ENCODE measurements at regions not wholly inside any gene's neighbourhood (a gene's known extent, or its start where the extent isn't known, plus 50 kb on each side); places are given as distances from the start of the nearest gene placed in this dataset.
"Not testable (repeated sequence)": the region's sequence is repeated elsewhere in the genome, so short reads cannot be mapped to it uniquely, and the experiment has no call there.

DNA sequence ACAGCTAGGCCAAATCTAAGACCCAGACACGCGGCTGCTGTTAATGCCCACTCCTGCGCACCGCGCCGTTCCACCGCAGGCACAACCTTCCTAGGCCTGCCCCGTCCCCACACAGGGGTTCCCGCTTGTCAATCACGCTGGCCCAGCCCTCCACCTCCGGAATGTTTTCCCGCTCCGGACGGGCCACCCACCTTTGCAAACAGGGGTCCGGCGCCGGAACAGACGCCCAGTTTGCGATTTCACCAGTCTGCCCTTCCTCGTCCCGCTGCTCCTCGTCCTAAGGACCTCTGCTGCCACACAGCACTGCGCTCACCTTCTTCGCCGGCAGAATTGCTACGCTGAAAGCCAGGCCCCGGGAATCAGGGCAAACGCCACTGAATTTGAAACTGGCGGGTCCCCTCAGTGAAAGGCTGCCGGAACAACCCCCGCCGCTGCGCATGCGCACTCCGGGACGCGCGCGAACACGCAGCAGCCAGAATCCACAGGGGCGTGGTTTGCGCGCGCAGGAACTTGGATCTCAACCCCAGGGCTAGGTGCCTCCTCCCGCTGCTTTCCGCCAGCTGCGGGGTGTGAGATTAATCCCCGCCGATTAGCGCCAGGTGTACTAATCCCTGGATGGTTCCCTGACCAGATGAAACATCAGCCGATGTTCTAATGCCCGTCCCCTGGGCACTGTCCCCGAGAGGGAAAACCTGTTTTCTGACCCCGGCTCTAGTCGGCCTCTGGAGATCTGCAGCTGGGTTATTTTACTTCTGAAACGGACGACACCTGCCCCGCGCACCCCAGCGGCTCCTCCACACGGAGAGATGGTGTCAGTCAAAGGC is 159.7 kb downstream of the KLRB1 start:
- H3K4me1 ChIP-seq (replicated peaks in 1 of 2); H3K27ac ChIP-seq; in situ Hi-C loops (cut with MboI; ENCODE audit: low pct_unique_long_range_greater_than_20kb in 2 of 9, low sequenced_read_pairs in 9 of 9, unreplicated experiment in 9 of 9): not testable (repeated sequence)
- 0% methylated on average over 1 to 6 of the region's 61 CpGs; no CpG with 5 or more reads in 5 of the 10 experiments for WGBS, 10 experiments
- H3K4me3 ChIP-seq: peak overlapping the region; percentile 40 to 88 (median 46)
- peak; percentile 85 to 96 (median 92) for ATAC-seq (replicated peaks in 6 of 8)

DNA sequence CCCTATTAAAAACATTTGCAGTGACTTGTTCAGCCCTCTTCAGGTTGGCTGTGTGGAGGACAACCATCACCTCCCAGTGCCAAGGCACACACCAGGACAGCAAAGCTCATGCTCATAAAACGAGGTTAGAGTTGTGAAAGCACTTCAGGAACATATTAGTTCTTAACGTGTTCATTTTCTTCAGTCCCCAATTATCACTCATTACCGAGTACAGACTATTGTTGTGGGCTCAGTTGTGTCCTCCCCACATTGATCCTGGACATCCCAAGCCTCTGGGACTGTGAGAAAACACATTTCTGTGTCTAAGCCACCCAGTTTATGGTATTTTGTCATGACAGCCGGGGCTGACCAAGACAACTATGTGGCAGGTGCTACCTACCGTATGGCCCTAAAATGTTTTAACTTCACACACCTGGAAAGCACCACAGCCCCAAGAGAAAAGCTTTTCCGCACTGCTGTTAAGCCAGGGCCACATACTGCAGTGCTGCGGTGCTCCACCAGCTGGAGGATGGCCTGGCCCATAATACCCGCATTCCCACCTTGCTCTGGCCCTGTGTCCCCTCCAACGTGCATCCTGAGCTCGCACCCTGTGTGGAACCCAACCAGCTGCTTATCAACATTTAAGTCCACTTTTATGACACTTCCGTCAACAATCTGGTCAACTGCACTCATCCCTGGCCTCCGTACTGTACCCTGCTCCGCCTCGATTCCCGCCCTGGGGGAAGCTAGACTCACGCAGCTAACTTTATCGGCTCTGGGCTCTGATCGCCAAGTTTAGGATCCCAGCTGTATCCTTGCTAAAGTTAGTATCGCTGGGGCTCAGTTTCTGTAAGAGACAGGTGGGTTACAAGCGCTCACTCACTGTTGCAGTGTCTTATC is 160.6 kb downstream of the KLRB1 start:
- peak in 6 of 8 experiments; percentile 3 to 51 (median 30) for ATAC-seq (replicated peaks in 6 of 8)
- H3K4me1 ChIP-seq (replicated peaks in 1 of 2); in situ Hi-C loops (cut with MboI; ENCODE audit: low pct_unique_long_range_greater_than_20kb in 2 of 9, low sequenced_read_pairs in 9 of 9, unreplicated experiment in 9 of 9); H3K27ac ChIP-seq: not testable (repeated sequence)
- WGBS, 10 experiments: 20% methylated on average over 1 of the region's 20 CpGs; no CpG with 5 or more reads in 9 of the 10 experiments
- H3K4me3 ChIP-seq: peak overlapping the region in 1 of 5 donors; percentile 40

DNA sequence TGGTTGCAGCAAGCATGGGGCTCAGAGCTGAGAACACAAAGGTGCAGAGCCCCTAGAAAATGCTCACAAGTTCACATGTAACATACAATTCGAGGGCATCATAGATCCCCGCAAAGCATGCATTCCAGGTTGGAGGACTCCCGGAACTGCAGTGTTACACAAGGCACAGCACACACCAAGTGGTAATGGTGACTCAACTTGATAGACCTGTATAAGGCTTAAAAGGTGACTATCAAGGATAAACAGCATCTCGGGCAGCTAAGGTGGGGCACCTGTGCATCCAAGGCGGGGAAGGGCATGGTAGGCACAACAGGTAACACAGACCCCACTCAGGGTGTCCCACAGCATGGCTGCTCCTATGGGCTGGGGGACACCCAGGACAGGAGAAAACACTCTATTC is 167.3 kb downstream of the KLRB1 start:
- ATAC-seq (replicated peaks in 6 of 8); in situ Hi-C loops (cut with MboI; ENCODE audit: low pct_unique_long_range_greater_than_20kb in 2 of 9, low sequenced_read_pairs in 9 of 9, unreplicated experiment in 9 of 9): not testable (repeated sequence)
- WGBS, 10 experiments: no CpG with 5 or more reads among the region's 5 CpGs

DNA sequence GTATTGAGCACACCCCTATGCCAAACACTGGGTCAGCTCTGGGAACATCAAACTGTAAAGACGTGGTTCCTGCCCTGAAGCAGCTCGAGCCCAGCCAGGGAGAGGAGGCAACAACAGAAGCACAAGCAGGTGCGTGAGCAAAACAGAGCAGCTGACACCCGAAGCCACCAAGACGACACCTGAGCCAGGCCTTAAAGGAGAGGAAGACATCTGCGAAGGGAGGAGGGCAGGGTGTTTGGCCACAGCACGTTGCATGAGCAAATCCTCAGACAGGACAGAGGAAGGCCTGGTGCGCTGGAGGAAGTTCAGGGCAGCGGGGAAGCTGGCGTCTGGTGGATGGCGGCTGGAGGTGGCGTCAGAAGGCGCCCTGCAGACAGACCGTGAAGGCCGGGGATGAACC is 172.0 kb downstream of the KLRB1 start:
- WGBS, 10 experiments: no CpG with 5 or more reads among the region's 15 CpGs
- ATAC-seq (replicated peaks in 6 of 8): not testable (repeated sequence)

More for the DNA sequence above, 167.3 kb downstream of the KLRB1 start:
- not testable (repeated sequence) for H3K4me3 ChIP-seq; H3K4me1 ChIP-seq (replicated peaks in 1 of 2); H3K27ac ChIP-seq

DNA sequence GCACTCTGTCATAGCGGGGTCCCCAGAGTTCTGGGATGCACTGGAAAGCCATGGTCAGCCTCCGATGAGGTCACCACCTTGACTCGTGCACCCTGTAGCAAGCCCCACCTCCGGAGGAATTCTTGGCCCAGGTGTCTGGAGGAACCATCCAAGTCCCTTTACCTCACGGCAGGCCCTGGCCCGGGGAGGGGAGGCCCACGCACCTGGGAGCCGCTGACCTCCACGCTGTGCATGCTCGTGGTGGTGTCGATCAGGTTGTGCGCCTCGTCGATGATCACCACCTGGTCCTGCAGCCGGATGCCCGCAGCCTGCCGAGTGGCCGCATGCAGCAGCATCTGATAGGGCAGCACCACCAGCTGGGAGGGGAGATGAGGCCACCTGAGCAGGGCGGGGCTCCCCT is 177.3 kb downstream of the KLRB1 start:
- H3K4me1 ChIP-seq (replicated peaks in 1 of 2); H3K4me3 ChIP-seq; in situ Hi-C loops (cut with MboI; ENCODE audit: low pct_unique_long_range_greater_than_20kb in 2 of 9, low sequenced_read_pairs in 9 of 9, unreplicated experiment in 9 of 9); ATAC-seq (replicated peaks in 6 of 8); H3K27ac ChIP-seq: not testable (repeated sequence)
- no CpG with 5 or more reads among the region's 19 CpGs for WGBS, 10 experiments

More for the DNA sequence above, 172.0 kb downstream of the KLRB1 start:
- H3K4me3 ChIP-seq; H3K27ac ChIP-seq; H3K4me1 ChIP-seq (replicated peaks in 1 of 2); in situ Hi-C loops (cut with MboI; ENCODE audit: low pct_unique_long_range_greater_than_20kb in 2 of 9, low sequenced_read_pairs in 9 of 9, unreplicated experiment in 9 of 9): not testable (repeated sequence)

DNA sequence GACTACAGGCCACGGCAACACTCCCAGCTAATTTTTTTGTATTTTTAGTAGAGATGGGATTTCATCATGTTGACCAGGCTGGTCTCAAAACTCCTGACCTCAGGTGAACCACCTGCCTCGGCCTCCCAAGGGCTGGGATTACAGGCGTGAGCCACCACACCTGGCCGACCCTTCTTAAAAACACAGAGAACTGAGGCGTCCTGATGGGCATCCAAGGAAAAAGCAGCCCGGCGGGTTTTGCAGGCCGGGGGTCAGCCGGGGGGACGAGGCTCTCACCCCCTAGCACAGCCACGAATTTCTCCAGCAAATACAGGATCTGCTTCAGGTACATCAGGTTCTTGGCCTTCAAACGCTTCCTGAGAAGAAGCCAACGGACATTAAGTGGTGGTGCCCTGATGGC is 178.9 kb downstream of the KLRB1 start:
- in situ Hi-C loops (cut with MboI; ENCODE audit: low pct_unique_long_range_greater_than_20kb in 2 of 9, low sequenced_read_pairs in 9 of 9, unreplicated experiment in 9 of 9); H3K27ac ChIP-seq; ATAC-seq (replicated peaks in 6 of 8); H3K4me3 ChIP-seq; H3K4me1 ChIP-seq (replicated peaks in 1 of 2): not testable (repeated sequence)
- WGBS, 10 experiments: no CpG with 5 or more reads among the region's 13 CpGs

DNA sequence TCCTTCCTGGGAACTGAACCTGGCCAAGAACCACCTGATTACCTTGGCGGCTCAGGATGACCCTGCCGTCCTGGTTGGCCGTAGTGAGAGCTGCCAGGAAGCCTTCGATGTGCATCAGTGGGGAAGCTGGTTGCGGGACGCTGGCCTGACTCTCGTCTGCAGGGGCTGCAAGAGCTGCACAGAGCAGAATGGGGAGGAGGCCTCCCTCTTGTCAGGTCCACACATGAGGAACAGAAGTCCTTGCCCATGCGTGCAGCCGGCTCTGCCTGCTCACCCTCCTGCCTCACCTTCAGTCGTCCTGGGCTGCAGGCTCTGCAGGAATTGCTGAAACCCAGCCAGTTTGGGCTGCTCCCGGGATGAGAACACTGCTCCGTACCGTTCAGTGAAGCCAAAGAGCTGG is 182.3 kb downstream of the KLRB1 start:
- H3K4me1 ChIP-seq (replicated peaks in 1 of 2); ATAC-seq (replicated peaks in 6 of 8); H3K4me3 ChIP-seq; in situ Hi-C loops (cut with MboI; ENCODE audit: low pct_unique_long_range_greater_than_20kb in 2 of 9, low sequenced_read_pairs in 9 of 9, unreplicated experiment in 9 of 9); H3K27ac ChIP-seq: not testable (repeated sequence)
- no CpG with 5 or more reads among the region's 13 CpGs for WGBS, 10 experiments

DNA sequence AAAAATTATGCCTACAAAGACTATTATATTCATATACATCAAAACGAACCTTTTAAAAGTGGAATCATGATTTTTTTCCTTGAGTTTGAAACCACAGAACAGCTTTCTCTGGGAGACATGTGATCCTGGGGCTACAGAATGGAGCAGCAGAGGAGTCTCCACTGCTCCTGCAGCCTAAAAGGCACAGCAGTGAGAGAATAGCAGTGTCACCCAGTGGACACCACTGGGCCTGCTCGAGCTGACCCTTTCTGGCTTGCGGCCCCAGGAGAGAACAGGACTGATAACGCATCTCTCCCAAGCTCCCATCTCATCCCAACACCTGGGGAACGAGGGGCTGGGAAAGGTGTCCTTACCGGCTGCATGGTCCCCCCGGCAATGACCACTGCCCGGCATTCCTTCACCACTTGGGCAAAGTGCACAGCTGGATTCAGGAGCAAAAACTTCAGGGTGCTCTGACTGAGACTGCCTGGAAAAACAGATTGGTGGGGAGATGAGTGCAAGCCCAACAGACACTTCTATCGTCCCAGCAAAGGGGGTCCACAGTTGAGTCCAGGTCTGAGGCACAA is 183.5 kb downstream of the KLRB1 start:
- in situ Hi-C loops (cut with MboI; ENCODE audit: low pct_unique_long_range_greater_than_20kb in 2 of 9, low sequenced_read_pairs in 9 of 9, unreplicated experiment in 9 of 9); H3K4me1 ChIP-seq (replicated peaks in 1 of 2); H3K4me3 ChIP-seq; H3K27ac ChIP-seq: not testable (repeated sequence)
- peak in 2 of 8 experiments; percentile 47 to 55 for ATAC-seq (replicated peaks in 6 of 8)
- whole genome bisulfite sequencing, 10 experiments: no CpG with 5 or more reads among the region's 9 CpGs

DNA sequence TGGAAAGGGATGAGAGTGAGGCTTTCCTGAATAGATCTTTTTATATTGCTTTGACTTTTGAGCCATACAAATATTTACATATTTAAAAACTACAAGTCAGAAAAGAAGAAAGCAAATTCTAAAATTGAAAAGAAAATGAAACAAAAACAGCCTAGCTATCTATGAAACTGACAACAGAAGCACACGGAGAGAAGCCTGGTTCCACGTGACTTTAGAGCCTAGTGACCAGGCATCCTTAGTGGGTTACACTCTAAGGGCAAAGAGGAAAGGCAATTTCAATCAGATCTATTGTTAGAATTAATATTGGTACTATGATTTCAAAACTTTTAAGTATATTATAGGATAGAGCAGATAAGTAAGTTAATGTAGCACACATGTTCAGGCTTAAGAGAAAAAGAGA is 185.0 kb downstream of the KLRB1 start:
- ATAC-seq (replicated peaks in 6 of 8); H3K27ac ChIP-seq; H3K4me1 ChIP-seq (replicated peaks in 1 of 2); H3K4me3 ChIP-seq; in situ Hi-C loops (cut with MboI; ENCODE audit: low pct_unique_long_range_greater_than_20kb in 2 of 9, low sequenced_read_pairs in 9 of 9, unreplicated experiment in 9 of 9): not testable (repeated sequence)
- no CpG with 5 or more reads among the region's 2 CpGs for WGBS, 10 experiments

DNA sequence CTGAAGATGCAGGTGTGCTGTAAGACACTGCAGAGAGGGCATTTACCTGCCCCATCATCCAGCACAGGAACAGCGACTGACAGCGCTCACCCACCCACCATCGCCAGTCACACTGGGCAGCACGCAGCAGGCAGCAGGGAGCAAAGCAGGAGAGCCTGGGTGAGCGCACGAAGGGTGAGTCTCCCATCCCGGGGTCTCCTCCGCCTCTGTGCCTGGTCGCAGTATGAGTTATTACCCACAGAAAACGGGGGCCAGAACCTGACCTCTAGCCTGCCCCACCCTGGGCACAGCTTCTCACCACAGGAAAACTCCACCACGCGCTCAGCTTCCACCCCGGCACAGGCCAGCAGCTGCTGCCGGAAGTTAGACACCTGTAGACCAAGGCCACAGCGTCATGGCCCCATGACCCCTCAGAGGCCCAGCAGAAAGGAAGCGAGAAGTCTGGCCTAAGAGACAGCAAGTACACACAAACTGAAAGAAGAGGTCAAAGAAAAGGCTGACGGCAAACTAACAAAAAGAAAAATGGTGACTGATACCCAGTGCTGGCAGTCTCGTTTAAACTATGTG is 186.1 kb downstream of the KLRB1 start:
- H3K27ac ChIP-seq; H3K4me3 ChIP-seq; in situ Hi-C loops (cut with MboI; ENCODE audit: low pct_unique_long_range_greater_than_20kb in 2 of 9, low sequenced_read_pairs in 9 of 9, unreplicated experiment in 9 of 9); ATAC-seq (replicated peaks in 6 of 8); H3K4me1 ChIP-seq (replicated peaks in 1 of 2): not testable (repeated sequence)
- WGBS, 10 experiments: no CpG with 5 or more reads among the region's 18 CpGs

DNA sequence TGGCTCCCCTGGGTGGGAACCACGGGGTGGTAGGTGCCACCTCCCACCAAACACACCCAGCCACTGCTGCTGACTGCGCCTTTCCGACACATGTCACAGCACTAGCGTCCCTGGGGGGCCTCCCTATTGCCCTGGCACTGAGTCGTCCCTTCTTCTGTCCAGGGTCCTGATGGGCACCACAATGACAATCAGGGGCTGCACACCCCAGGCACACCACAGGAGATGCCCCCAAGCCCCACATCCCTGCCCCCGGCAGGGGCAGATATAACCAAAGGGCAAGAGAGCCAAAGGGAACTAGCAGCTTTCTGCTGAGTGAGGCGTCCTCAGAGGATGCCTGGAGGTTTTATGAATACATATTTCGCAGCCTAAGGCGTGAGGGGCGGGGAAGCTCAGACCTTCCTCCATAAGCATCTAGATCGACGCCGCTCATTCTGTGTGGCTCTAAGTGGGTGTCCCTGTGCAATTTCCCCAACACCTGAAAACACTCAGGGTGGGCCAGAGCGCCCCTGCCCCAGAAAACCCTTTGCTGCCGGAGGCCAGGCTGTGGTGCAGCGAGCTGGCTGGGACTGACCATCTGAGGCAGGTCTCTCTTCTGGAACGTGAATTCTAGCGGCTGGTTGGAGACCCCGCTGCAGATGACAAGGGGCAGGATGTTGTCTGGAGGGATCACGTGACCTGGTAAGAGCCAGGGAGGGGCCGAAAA is 186.7 kb downstream of the KLRB1 start:
- ATAC-seq (replicated peaks in 6 of 8); H3K4me1 ChIP-seq (replicated peaks in 1 of 2); H3K27ac ChIP-seq; H3K4me3 ChIP-seq; in situ Hi-C loops (cut with MboI; ENCODE audit: low pct_unique_long_range_greater_than_20kb in 2 of 9, low sequenced_read_pairs in 9 of 9, unreplicated experiment in 9 of 9): not testable (repeated sequence)
- WGBS, 10 experiments: 100% methylated on average over 1 of the region's 21 CpGs; no CpG with 5 or more reads in 9 of the 10 experiments

DNA sequence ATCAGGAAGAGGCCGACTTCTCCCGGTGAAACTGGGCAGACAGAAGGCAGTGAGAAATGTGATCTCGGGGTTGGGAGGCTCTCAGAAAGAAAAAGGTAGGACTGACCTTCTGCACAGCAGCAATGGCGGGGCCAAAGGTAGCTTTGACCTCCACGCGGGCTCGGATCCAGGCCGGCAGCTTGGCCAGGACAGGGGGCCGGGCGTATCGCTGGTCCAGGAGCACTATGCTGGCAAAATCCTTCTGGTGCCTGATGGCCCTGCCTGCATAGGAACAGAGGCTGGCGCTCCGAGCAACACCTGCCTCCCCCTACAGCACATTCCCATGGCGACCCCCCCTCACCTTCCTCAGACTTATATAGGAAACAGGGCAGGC is 189.1 kb downstream of the KLRB1 start:
- WGBS, 10 experiments: no CpG with 5 or more reads among the region's 14 CpGs
- not testable (repeated sequence) for ATAC-seq (replicated peaks in 6 of 8)

More for the DNA sequence above, 189.1 kb downstream of the KLRB1 start:
- H3K4me3 ChIP-seq; in situ Hi-C loops (cut with MboI; ENCODE audit: low pct_unique_long_range_greater_than_20kb in 2 of 9, low sequenced_read_pairs in 9 of 9, unreplicated experiment in 9 of 9); H3K4me1 ChIP-seq (replicated peaks in 1 of 2); H3K27ac ChIP-seq: not testable (repeated sequence)

Data from motor neuron (in vitro differentiated cells).